ENCODE measurements at regions not wholly inside any gene's neighbourhood (a gene's known extent, or its start where the extent isn't known, plus 50 kb on each side); places are given as distances from the start of the nearest gene placed in this dataset.

- DNase-seq, result no peak
- Histone ChIP-seq H3K9me3 (ENCODE audit: control insufficient read depth, low read length) (no peaks in the 10 kb centered on the region), H3K4me3 (ENCODE audit: insufficient read depth, low read depth, low read length, poor library complexity, severe bottlenecking) (no peak overlapping the region), H3K4me1 (ENCODE audit: control insufficient read depth, insufficient read depth, low read length, poor library complexity, severe bottlenecking) (no peaks in the 10 kb centered on the region), H3K36me3 (ENCODE audit: control insufficient read depth, insufficient read depth, low read length) (no peaks in the 10 kb centered on the region), H3K27me3 (replicated peaks; ENCODE audit: control insufficient read depth, insufficient read depth, low read length, poor library complexity, severe bottlenecking) (no peaks in the 10 kb centered on the region), H3K27ac (ENCODE audit: insufficient read depth, low read length, poor library complexity, severe bottlenecking) (no peak overlapping the region)
These were observed 114.8 kb upstream of the PLPP4 start for GRCh38 chr10:120342115-120342714.

- no peak overlapping the region for H3K27ac ChIP-seq (ENCODE audit: insufficient read depth, low read length, poor library complexity, severe bottlenecking)
- H3K4me1 ChIP-seq (ENCODE audit: control insufficient read depth, insufficient read depth, low read length, poor library complexity, severe bottlenecking), result no peaks in the 10 kb centered on the region
- no peak for DNase-seq
- H3K27me3 ChIP-seq (replicated peaks; ENCODE audit: control insufficient read depth, insufficient read depth, low read length, poor library complexity, severe bottlenecking), result no peaks in the 10 kb centered on the region
- H3K4me3 ChIP-seq (ENCODE audit: insufficient read depth, low read depth, low read length, poor library complexity, severe bottlenecking), result no peak overlapping the region
- no peaks in the 10 kb centered on the region for H3K9me3 ChIP-seq (ENCODE audit: control insufficient read depth, low read length)
- H3K36me3 ChIP-seq (ENCODE audit: control insufficient read depth, insufficient read depth, low read length), result no peaks in the 10 kb centered on the region
These were observed 111.8 kb upstream of the PLPP4 start for GRCh38 chr10:120345186-120345585.

GRCh38 chr10:120347644-120348043, 109.4 kb upstream of the PLPP4 start:
- Histone ChIP-seq H3K27ac (ENCODE audit: insufficient read depth, low read length, poor library complexity, severe bottlenecking) (no peak overlapping the region), H3K4me1 (ENCODE audit: control insufficient read depth, insufficient read depth, low read length, poor library complexity, severe bottlenecking) (no peaks in the 10 kb centered on the region), H3K36me3 (ENCODE audit: control insufficient read depth, insufficient read depth, low read length) (no peaks in the 10 kb centered on the region), H3K9me3 (ENCODE audit: control insufficient read depth, low read length) (no peaks in the 10 kb centered on the region), H3K27me3 (replicated peaks; ENCODE audit: control insufficient read depth, insufficient read depth, low read length, poor library complexity, severe bottlenecking) (no peaks in the 10 kb centered on the region), H3K4me3 (ENCODE audit: insufficient read depth, low read depth, low read length, poor library complexity, severe bottlenecking) (no peak overlapping the region)
- DNase-seq, result no peak

- no peak for DNase-seq
- no peak overlapping the region for H3K4me3 ChIP-seq (ENCODE audit: insufficient read depth, low read depth, low read length, poor library complexity, severe bottlenecking)
- no peaks in the 10 kb centered on the region for H3K27me3 ChIP-seq (replicated peaks; ENCODE audit: control insufficient read depth, insufficient read depth, low read length, poor library complexity, severe bottlenecking)
These were observed 108.0 kb upstream of the PLPP4 start for GRCh38 chr10:120349069-120349468.

GRCh38 chr10:120355425-120355824, 101.6 kb upstream of the PLPP4 start:
- H3K4me1 ChIP-seq (ENCODE audit: control insufficient read depth, insufficient read depth, low read length, poor library complexity, severe bottlenecking), result no peaks in the 10 kb centered on the region
- H3K27me3 ChIP-seq (replicated peaks; ENCODE audit: control insufficient read depth, insufficient read depth, low read length, poor library complexity, severe bottlenecking), result no peaks in the 10 kb centered on the region
- no peaks in the 10 kb centered on the region for H3K36me3 ChIP-seq (ENCODE audit: control insufficient read depth, insufficient read depth, low read length)
- H3K9me3 ChIP-seq (ENCODE audit: control insufficient read depth, low read length), result no peaks in the 10 kb centered on the region
- H3K27ac ChIP-seq (ENCODE audit: insufficient read depth, low read length, poor library complexity, severe bottlenecking), result no peak overlapping the region
- H3K4me3 ChIP-seq (ENCODE audit: insufficient read depth, low read depth, low read length, poor library complexity, severe bottlenecking), result no peak overlapping the region
- DNase-seq, result no peak

More at GRCh38 chr10:120349069-120349468, 108.0 kb upstream of the PLPP4 start:
- H3K27ac ChIP-seq (ENCODE audit: insufficient read depth, low read length, poor library complexity, severe bottlenecking), result no peak overlapping the region
- H3K4me1 ChIP-seq (ENCODE audit: control insufficient read depth, insufficient read depth, low read length, poor library complexity, severe bottlenecking), result no peaks in the 10 kb centered on the region
- H3K9me3 ChIP-seq (ENCODE audit: control insufficient read depth, low read length), result no peaks in the 10 kb centered on the region
- no peaks in the 10 kb centered on the region for H3K36me3 ChIP-seq (ENCODE audit: control insufficient read depth, insufficient read depth, low read length)

- no peaks in the 10 kb centered on the region for H3K27me3 ChIP-seq (replicated peaks; ENCODE audit: control insufficient read depth, insufficient read depth, low read length, poor library complexity, severe bottlenecking)
- no peak for DNase-seq
- H3K36me3 ChIP-seq (ENCODE audit: control insufficient read depth, insufficient read depth, low read length), result no peaks in the 10 kb centered on the region
- H3K4me1 ChIP-seq (ENCODE audit: control insufficient read depth, insufficient read depth, low read length, poor library complexity, severe bottlenecking), result no peaks in the 10 kb centered on the region
- no peaks in the 10 kb centered on the region for H3K9me3 ChIP-seq (ENCODE audit: control insufficient read depth, low read length)
- no peak overlapping the region for H3K27ac ChIP-seq (ENCODE audit: insufficient read depth, low read length, poor library complexity, severe bottlenecking)
- no peak overlapping the region for H3K4me3 ChIP-seq (ENCODE audit: insufficient read depth, low read depth, low read length, poor library complexity, severe bottlenecking)
These were observed 96.5 kb upstream of the PLPP4 start for GRCh38 chr10:120360571-120360970.

GRCh38 chr10:120365872-120366271, 91.2 kb upstream of the PLPP4 start:
- H3K4me1 ChIP-seq (ENCODE audit: control insufficient read depth, insufficient read depth, low read length, poor library complexity, severe bottlenecking), result no peaks in the 10 kb centered on the region
- H3K27ac ChIP-seq (ENCODE audit: insufficient read depth, low read length, poor library complexity, severe bottlenecking), result no peak overlapping the region
- no peaks in the 10 kb centered on the region for H3K9me3 ChIP-seq (ENCODE audit: control insufficient read depth, low read length)

GRCh38 chr10:120367341-120367740, 89.7 kb upstream of the PLPP4 start:
- H3K4me1 ChIP-seq (ENCODE audit: control insufficient read depth, insufficient read depth, low read length, poor library complexity, severe bottlenecking), result no peaks in the 10 kb centered on the region
- no peak for DNase-seq

More at GRCh38 chr10:120365872-120366271, 91.2 kb upstream of the PLPP4 start:
- no peaks in the 10 kb centered on the region for H3K27me3 ChIP-seq (replicated peaks; ENCODE audit: control insufficient read depth, insufficient read depth, low read length, poor library complexity, severe bottlenecking)
- H3K36me3 ChIP-seq (ENCODE audit: control insufficient read depth, insufficient read depth, low read length), result no peaks in the 10 kb centered on the region
- DNase-seq, result no peak
- no peak overlapping the region for H3K4me3 ChIP-seq (ENCODE audit: insufficient read depth, low read depth, low read length, poor library complexity, severe bottlenecking)

GRCh38 chr10:120368338-120368737, 88.7 kb upstream of the PLPP4 start:
- Histone ChIP-seq H3K4me1 (ENCODE audit: control insufficient read depth, insufficient read depth, low read length, poor library complexity, severe bottlenecking) (no peaks in the 10 kb centered on the region), H3K4me3 (ENCODE audit: insufficient read depth, low read depth, low read length, poor library complexity, severe bottlenecking) (no peak overlapping the region), H3K36me3 (ENCODE audit: control insufficient read depth, insufficient read depth, low read length) (no peaks in the 10 kb centered on the region), H3K27me3 (replicated peaks; ENCODE audit: control insufficient read depth, insufficient read depth, low read length, poor library complexity, severe bottlenecking) (no peaks in the 10 kb centered on the region), H3K9me3 (ENCODE audit: control insufficient read depth, low read length) (no peaks in the 10 kb centered on the region), H3K27ac (ENCODE audit: insufficient read depth, low read length, poor library complexity, severe bottlenecking) (no peak overlapping the region)
- no peak for DNase-seq

More at GRCh38 chr10:120367341-120367740, 89.7 kb upstream of the PLPP4 start:
- Histone ChIP-seq H3K27ac (ENCODE audit: insufficient read depth, low read length, poor library complexity, severe bottlenecking) (no peak overlapping the region), H3K9me3 (ENCODE audit: control insufficient read depth, low read length) (no peaks in the 10 kb centered on the region), H3K36me3 (ENCODE audit: control insufficient read depth, insufficient read depth, low read length) (no peaks in the 10 kb centered on the region), H3K4me3 (ENCODE audit: insufficient read depth, low read depth, low read length, poor library complexity, severe bottlenecking) (no peak overlapping the region), H3K27me3 (replicated peaks; ENCODE audit: control insufficient read depth, insufficient read depth, low read length, poor library complexity, severe bottlenecking) (no peaks in the 10 kb centered on the region)

GRCh38 chr10:120368927-120369326, 88.1 kb upstream of the PLPP4 start:
- H3K4me3 ChIP-seq (ENCODE audit: insufficient read depth, low read depth, low read length, poor library complexity, severe bottlenecking), result no peak overlapping the region
- no peaks in the 10 kb centered on the region for H3K9me3 ChIP-seq (ENCODE audit: control insufficient read depth, low read length)
- DNase-seq, result no peak
- H3K36me3 ChIP-seq (ENCODE audit: control insufficient read depth, insufficient read depth, low read length), result no peaks in the 10 kb centered on the region
- H3K27me3 ChIP-seq (replicated peaks; ENCODE audit: control insufficient read depth, insufficient read depth, low read length, poor library complexity, severe bottlenecking), result no peaks in the 10 kb centered on the region
- no peak overlapping the region for H3K27ac ChIP-seq (ENCODE audit: insufficient read depth, low read length, poor library complexity, severe bottlenecking)
- H3K4me1 ChIP-seq (ENCODE audit: control insufficient read depth, insufficient read depth, low read length, poor library complexity, severe bottlenecking), result no peaks in the 10 kb centered on the region

Measured in effector memory CD4-positive, alpha-beta T cell (primary cell).